ENCODE measurements at regions not wholly inside any gene's neighbourhood (a gene's known extent, or its start where the extent isn't known, plus 50 kb on each side); places are given as distances from the start of the nearest gene placed in this dataset.
A peak's percentile ranks its signal among the peaks of the same experiment; 100 is the strongest.

GRCh38 chr5:89572696-89573095 is 689.7 kb upstream of the MEF2C start:
- H3K27me3 ChIP-seq (ENCODE audit: control insufficient read depth in 2 of 2, insufficient read depth in 2 of 2, low read length in 2 of 2), result no peaks in the 10 kb centered on the region
- no peak overlapping the region for H3K4me2 ChIP-seq (ENCODE audit: insufficient read depth, low read length)
- H3K36me3 ChIP-seq (ENCODE audit: control insufficient read depth in 2 of 2, extremely low read depth in 1 of 2, insufficient read depth in 2 of 2, low read length in 2 of 2), result no peaks in the 10 kb centered on the region
- no peaks in the 10 kb centered on the region for H4K20me1 ChIP-seq (replicated peaks; ENCODE audit: control insufficient read depth, extremely low read depth, insufficient read depth, low read length)
- no peaks in the 10 kb centered on the region for H3K9me1 ChIP-seq (replicated peaks; ENCODE audit: control insufficient read depth, extremely low read depth, insufficient read depth, low read length)
- peak overlapping the region; percentile 37 for H2AFZ ChIP-seq (ENCODE audit: low read depth, low read length)
- intact Hi-C loops (cut with micrococcal nuclease) (no loop called here), dilution Hi-C loops (cut with MboI; ENCODE audit: extremely low pct_ligation_motif_present, low sequenced_read_pairs) (no loop called here)
- BruUV-seq (replicated peaks), result no TSS peak
- H3K9ac ChIP-seq (replicated peaks; ENCODE audit: extremely low read depth, insufficient read depth, low read length), result no peak overlapping the region
- H3K79me2 ChIP-seq (ENCODE audit: control insufficient read depth, insufficient read depth, low read length), result no peaks in the 10 kb centered on the region
- CTCF ChIA-PET, result no interaction called here
- FAIRE-seq, result no peak
- H3K27ac ChIP-seq (ENCODE audit: insufficient read depth, low read depth, low read length), result no peak overlapping the region
- DNase-seq (ENCODE audit: low read depth, low spot score), result no peak
- TF ChIP-seq POLR2A (IDR thresholded peaks at IDR 0.05; ENCODE audit: low read depth, low read length), result no peak
- TF ChIP-seq, protein P1, sequence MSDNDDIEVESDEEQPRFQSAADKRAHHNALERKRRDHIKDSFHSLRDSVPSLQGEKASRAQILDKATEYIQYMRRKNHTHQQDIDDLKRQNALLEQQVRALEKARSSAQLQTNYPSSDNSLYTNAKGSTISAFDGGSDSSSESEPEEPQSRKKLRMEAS (IDR thresholded peaks at IDR 0.05; ENCODE audit: insufficient read depth, insufficient read length), result no peak
- TF ChIP-seq POLR2AphosphoS5 (IDR thresholded peaks at IDR 0.05; ENCODE audit: insufficient read depth, low read depth, low read length), result no peak
- no peak for TF ChIP-seq JUN (IDR thresholded peaks at IDR 0.05; ENCODE audit: borderline replicate concordance, insufficient read depth, insufficient read length, low read depth)
- TF ChIP-seq EZH2 (IDR thresholded peaks at IDR 0.05; ENCODE audit: borderline replicate concordance, low read depth, low read length, severe bottlenecking), result no peak
- no peak for TF ChIP-seq GATA2 (IDR thresholded peaks at IDR 0.05; ENCODE audit: insufficient read depth, insufficient read length, low read depth, low read length)
- no peak for TF ChIP-seq MYC (IDR thresholded peaks at IDR 0.05; ENCODE audit: low read depth, low read length)
- TF ChIP-seq FOS (IDR thresholded peaks at IDR 0.05; ENCODE audit: borderline replicate concordance, insufficient read depth, low read length), result no peak
- no peaks in the 10 kb centered on the region for H3K9me3 ChIP-seq (replicated peaks; ENCODE audit: control insufficient read depth, insufficient read depth, low read length)
- no peaks in the 10 kb centered on the region for H3K4me1 ChIP-seq (ENCODE audit: control insufficient read depth, extremely low read depth, insufficient read depth, low read length)
- no peak overlapping the region for H3K4me3 ChIP-seq (replicated peaks in 1 of 3; ENCODE audit: insufficient read depth in 1 of 3, low read depth in 1 of 3, low read length in 3 of 3)
- POLR2A ChIA-PET, result no interaction called here

DNA sequence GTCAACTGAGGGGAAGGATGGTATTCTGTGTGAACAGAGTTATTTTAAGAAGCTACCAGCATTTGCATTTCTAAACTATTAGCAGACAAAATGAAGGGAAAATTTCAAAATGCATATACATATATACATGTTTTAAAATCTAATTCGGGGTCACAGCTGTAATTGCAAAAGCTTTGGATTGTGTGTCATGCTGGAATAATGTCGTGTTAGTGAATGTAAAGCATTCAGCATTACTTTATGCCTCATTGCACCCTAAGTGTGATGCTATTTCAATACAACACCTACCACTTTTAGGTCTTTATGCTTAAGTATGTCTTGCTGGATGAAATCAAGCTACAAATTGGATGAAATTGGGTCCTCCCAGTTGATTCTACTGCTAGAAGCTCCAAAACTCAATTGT is 687.6 kb upstream of the MEF2C start:
- no peak for FAIRE-seq
- no peak for DNase-seq (ENCODE audit: low read depth, low spot score)
- Histone ChIP-seq H3K9ac (replicated peaks; ENCODE audit: extremely low read depth, insufficient read depth, low read length) (no peak overlapping the region), H3K79me2 (ENCODE audit: control insufficient read depth, insufficient read depth, low read length) (no peaks in the 10 kb centered on the region), H3K27me3 (ENCODE audit: control insufficient read depth in 2 of 2, insufficient read depth in 2 of 2, low read length in 2 of 2) (no peaks in the 10 kb centered on the region), H3K9me1 (replicated peaks; ENCODE audit: control insufficient read depth, extremely low read depth, insufficient read depth, low read length) (no peaks in the 10 kb centered on the region), H3K9me3 (replicated peaks; ENCODE audit: control insufficient read depth, insufficient read depth, low read length) (no peaks in the 10 kb centered on the region), H3K4me2 (ENCODE audit: insufficient read depth, low read length) (no peak overlapping the region), H3K27ac (ENCODE audit: insufficient read depth, low read depth, low read length) (no peak overlapping the region), H4K20me1 (replicated peaks; ENCODE audit: control insufficient read depth, extremely low read depth, insufficient read depth, low read length) (no peaks in the 10 kb centered on the region), H2AFZ (ENCODE audit: low read depth, low read length) (no peak overlapping the region), H3K36me3 (ENCODE audit: control insufficient read depth in 2 of 2, extremely low read depth in 1 of 2, insufficient read depth in 2 of 2, low read length in 2 of 2) (no peaks in the 10 kb centered on the region), H3K4me3 (replicated peaks in 1 of 3; ENCODE audit: insufficient read depth in 1 of 3, low read depth in 1 of 3, low read length in 3 of 3) (no peak overlapping the region), H3K4me1 (ENCODE audit: control insufficient read depth, extremely low read depth, insufficient read depth, low read length) (no peaks in the 10 kb centered on the region)
- ChIA-PET POLR2A (no interaction called here), CTCF (no interaction called here)
- dilution Hi-C loops (cut with MboI; ENCODE audit: extremely low pct_ligation_motif_present, low sequenced_read_pairs), result no loop called here
- no peak for TF ChIP-seq POLR2A (IDR thresholded peaks at IDR 0.05; ENCODE audit: low read depth, low read length)
- no peak for TF ChIP-seq GATA2 (IDR thresholded peaks at IDR 0.05; ENCODE audit: insufficient read depth, insufficient read length, low read depth, low read length)
- TF ChIP-seq MYC (IDR thresholded peaks at IDR 0.05; ENCODE audit: low read depth, low read length), result no peak
- no peak for TF ChIP-seq POLR2AphosphoS5 (IDR thresholded peaks at IDR 0.05; ENCODE audit: insufficient read depth, low read depth, low read length)
- no peak for TF ChIP-seq JUN (IDR thresholded peaks at IDR 0.05; ENCODE audit: borderline replicate concordance, insufficient read depth, insufficient read length, low read depth)
- TF ChIP-seq EZH2 (IDR thresholded peaks at IDR 0.05; ENCODE audit: borderline replicate concordance, low read depth, low read length, severe bottlenecking), result no peak
- no peak for TF ChIP-seq FOS (IDR thresholded peaks at IDR 0.05; ENCODE audit: borderline replicate concordance, insufficient read depth, low read length)
- TF ChIP-seq, protein P1 (IDR thresholded peaks at IDR 0.05; ENCODE audit: insufficient read depth, insufficient read length), result no peak
- no peak for TF ChIP-seq CTCF (IDR thresholded peaks at IDR 0.05; ENCODE audit: extremely low read depth in 1 of 2, insufficient read depth in 1 of 2, low read depth in 1 of 2, low read length in 2 of 2)
- BruUV-seq (replicated peaks), result no TSS peak
- intact Hi-C loops (cut with micrococcal nuclease), result no loop called here

All from endothelial cell of umbilical vein (primary cell).